SU-DHL-6 (cell line): ENCODE measurements at regions not wholly inside any gene's neighbourhood (a gene's known extent, or its start where the extent isn't known, plus 50 kb on each side); places are given as distances from the start of the nearest gene placed in this dataset.
"Not testable (repeated sequence)": the region's sequence is repeated elsewhere in the genome, so short reads cannot be mapped to it uniquely, and the experiment has no call there.

Source experiments
- H2AFZ ChIP-seq: fragments of 200-600 bp; sonication (generic); 2 replicates; pipeline ENCODE4 v1.6.1; 2014; ENCODE audit warnings: low read depth, mild to moderate bottlenecking, moderate library complexity, mixed read lengths, antibody characterized with exemption, low read length; ENCODE audit not compliant: severe bottlenecking
- H3F3A ChIP-seq: fragments of 200-600 bp; shearing (Covaris generic); 2 replicates; pipeline ENCODE4 v1.6.0; 2016; ENCODE audit warnings: antibody characterized with exemption, mild to moderate bottlenecking; ENCODE audit not compliant: insufficient read depth
- H3K27ac ChIP-seq: fragments of 200-600 bp; sonication (generic); 2 replicates; pipeline ENCODE4 v1.5.1; 2016; ENCODE audit warnings: low read depth, mild to moderate bottlenecking, low read length, moderate library complexity, mixed read lengths
- H3K27me3 ChIP-seq: fragments of 200-600 bp; sonication (generic), shearing (Covaris generic); 2 replicates; pipeline ENCODE4 v1.6.0; 2014; ENCODE audit warnings: mild to moderate bottlenecking, low read length
- H3K36me3 ChIP-seq: fragments of 200-600 bp; sonication (generic); 2 replicates; pipeline ENCODE4 v1.6.1; 2014; ENCODE audit warnings: mild to moderate bottlenecking, low read length, mixed read lengths
- H3K4me2 ChIP-seq: fragments of 300-600, 200-600 bp; shearing (Covaris generic), sonication (generic); 2 replicates; pipeline ENCODE4 v1.6.0; 2014; ENCODE audit warnings: low read length, low read depth, mild to moderate bottlenecking; ENCODE audit not compliant: poor library complexity, severe bottlenecking
- H3K4me3 ChIP-seq: fragments of 200-600 bp; sonication (generic); 2 replicates; pipeline ENCODE4 v1.5.1; 2014; ENCODE audit warnings: antibody characterized with exemption, low read length, mild to moderate bottlenecking, mixed read lengths; ENCODE audit not compliant: insufficient read depth, poor library complexity, severe bottlenecking
- H3K79me2 ChIP-seq: fragments of 200-600 bp; sonication (generic); 2 replicates; pipeline ENCODE4 v1.6.1; 2014; ENCODE audit warnings: mild to moderate bottlenecking, low read length, moderate library complexity; ENCODE audit not compliant: insufficient read depth
- H3K9ac ChIP-seq: fragments of 200-600 bp; sonication (generic); 2 replicates; pipeline ENCODE4 v1.7.0; 2014; ENCODE audit warnings: mild to moderate bottlenecking, low read length
- H3K9me2 ChIP-seq: fragments of 200-600 bp; sonication (generic); replicated peaks from 2 replicates; pipeline ENCODE4 v1.6.1; 2014; ENCODE audit warnings: low read length; ENCODE audit not compliant: insufficient read depth
- H3K9me3 ChIP-seq: fragments of 200-600 bp; sonication (generic); 2 replicates; pipeline ENCODE4 v1.6.1; 2014; ENCODE audit warnings: low read length, mixed read lengths; ENCODE audit not compliant: insufficient read depth
- H4K20me1 ChIP-seq: fragments of 200-600 bp; sonication (generic); 2 replicates; pipeline ENCODE4 v1.6.1; 2014; ENCODE audit warnings: low read depth, mild to moderate bottlenecking, antibody characterized with exemption, low read length, moderate library complexity, mixed read lengths
- EZH2phosphoT487 ChIP-seq: fragments of 200-600 bp; sonication (generic), shearing (Covaris generic); conservative IDR thresholded peaks from 2 replicates; pipeline ENCODE4 v1.6.1; 2018; ENCODE audit warnings: mild to moderate bottlenecking, antibody characterized with exemption, low read length, moderate library complexity, mixed read lengths
- TF ChIP-seq, protein P1 (sequence below): fragments of 200-600 bp; sonication (generic); IDR thresholded peaks from one replicate; pipeline ENCODE4 v1.5.1; 2017; ENCODE audit warnings: antibody characterized with exemption, mild to moderate bottlenecking, low read length, moderate library complexity; ENCODE audit not compliant: insufficient read depth, poor library complexity, severe bottlenecking

DNA sequence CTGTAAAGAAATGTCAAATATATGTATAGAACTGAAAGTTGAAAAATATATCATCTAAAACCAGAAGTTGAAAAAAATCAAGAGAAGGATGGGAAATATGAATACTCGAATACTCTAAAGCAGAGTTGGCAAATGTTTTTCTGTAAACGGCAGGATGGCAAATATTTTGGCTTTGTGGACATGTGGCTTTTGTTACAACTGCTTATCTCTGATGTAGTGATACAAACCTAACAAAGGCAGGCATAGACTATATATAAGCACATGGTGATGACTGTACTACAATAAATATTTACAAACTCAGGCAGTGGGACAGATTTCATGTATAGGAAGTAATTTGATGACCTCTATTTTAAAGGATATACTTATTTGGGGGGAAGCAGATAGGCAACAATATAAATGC is 224.6 kb upstream of the LRRTM4 start:
- peaks cover 3% of the 10 kb centered on the region; the same call in 1 of the 2 replicates for H3K9me3 ChIP-seq
- H4K20me1 ChIP-seq, result no peaks in the 10 kb centered on the region
- H3K4me2 ChIP-seq, result no peak overlapping the region
- no peak overlapping the region for H2AFZ ChIP-seq
- no peak overlapping the region for H3K4me3 ChIP-seq
- no peak overlapping the region for H3K9ac ChIP-seq
- no peaks in the 10 kb centered on the region for H3F3A ChIP-seq
- no peak for TF ChIP-seq EZH2phosphoT487
- TF ChIP-seq, protein P1, sequence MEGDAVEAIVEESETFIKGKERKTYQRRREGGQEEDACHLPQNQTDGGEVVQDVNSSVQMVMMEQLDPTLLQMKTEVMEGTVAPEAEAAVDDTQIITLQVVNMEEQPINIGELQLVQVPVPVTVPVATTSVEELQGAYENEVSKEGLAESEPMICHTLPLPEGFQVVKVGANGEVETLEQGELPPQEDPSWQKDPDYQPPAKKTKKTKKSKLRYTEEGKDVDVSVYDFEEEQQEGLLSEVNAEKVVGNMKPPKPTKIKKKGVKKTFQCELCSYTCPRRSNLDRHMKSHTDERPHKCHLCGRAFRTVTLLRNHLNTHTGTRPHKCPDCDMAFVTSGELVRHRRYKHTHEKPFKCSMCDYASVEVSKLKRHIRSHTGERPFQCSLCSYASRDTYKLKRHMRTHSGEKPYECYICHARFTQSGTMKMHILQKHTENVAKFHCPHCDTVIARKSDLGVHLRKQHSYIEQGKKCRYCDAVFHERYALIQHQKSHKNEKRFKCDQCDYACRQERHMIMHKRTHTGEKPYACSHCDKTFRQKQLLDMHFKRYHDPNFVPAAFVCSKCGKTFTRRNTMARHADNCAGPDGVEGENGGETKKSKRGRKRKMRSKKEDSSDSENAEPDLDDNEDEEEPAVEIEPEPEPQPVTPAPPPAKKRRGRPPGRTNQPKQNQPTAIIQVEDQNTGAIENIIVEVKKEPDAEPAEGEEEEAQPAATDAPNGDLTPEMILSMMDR, result no peak
- H3K79me2 ChIP-seq, result no peaks in the 10 kb centered on the region
- H3K36me3 ChIP-seq, result no peaks in the 10 kb centered on the region
- no peaks in the 10 kb centered on the region for H3K27me3 ChIP-seq
- H3K9me2 ChIP-seq, result no peaks in the 10 kb centered on the region
- H3K27ac ChIP-seq, result no peak overlapping the region

DNA sequence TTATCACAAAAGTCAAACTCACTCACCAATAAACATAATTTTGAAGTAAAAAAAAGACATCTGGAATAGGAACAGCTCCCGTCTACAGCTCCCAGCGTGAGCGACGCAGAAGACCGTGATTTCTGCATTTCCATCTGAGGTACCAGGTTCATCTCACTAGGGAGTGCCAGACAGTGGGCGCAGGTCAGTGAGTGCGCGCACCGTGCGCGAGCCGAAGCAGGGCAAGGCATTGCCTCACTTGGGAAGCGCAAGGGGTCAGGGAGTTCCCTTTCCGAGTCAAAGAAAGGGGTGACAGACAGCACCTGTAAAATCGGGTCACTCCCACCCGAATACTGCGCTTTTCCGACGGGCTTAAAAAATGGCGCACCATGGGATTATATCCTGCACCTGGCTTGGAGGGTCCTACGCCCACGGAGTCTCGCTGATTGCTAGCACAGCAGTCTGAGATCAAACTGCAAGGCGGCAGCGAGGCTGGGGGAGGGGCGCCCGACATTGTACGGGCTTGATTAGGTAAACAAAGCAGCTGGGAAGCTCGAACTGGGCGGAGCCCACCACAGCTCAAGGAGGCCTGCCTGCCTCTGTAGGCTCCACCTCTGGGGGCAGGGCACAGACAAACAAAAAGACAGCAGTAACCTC is 231.7 kb upstream of the LRRTM4 start:
- not testable (repeated sequence) for H3F3A ChIP-seq, H3K79me2 ChIP-seq, H2AFZ ChIP-seq, H3K4me3 ChIP-seq, H3K27me3 ChIP-seq, H3K4me2 ChIP-seq, H3K27ac ChIP-seq, H4K20me1 ChIP-seq, H3K9me2 ChIP-seq, H3K36me3 ChIP-seq, H3K9ac ChIP-seq, H3K9me3 ChIP-seq

DNA sequence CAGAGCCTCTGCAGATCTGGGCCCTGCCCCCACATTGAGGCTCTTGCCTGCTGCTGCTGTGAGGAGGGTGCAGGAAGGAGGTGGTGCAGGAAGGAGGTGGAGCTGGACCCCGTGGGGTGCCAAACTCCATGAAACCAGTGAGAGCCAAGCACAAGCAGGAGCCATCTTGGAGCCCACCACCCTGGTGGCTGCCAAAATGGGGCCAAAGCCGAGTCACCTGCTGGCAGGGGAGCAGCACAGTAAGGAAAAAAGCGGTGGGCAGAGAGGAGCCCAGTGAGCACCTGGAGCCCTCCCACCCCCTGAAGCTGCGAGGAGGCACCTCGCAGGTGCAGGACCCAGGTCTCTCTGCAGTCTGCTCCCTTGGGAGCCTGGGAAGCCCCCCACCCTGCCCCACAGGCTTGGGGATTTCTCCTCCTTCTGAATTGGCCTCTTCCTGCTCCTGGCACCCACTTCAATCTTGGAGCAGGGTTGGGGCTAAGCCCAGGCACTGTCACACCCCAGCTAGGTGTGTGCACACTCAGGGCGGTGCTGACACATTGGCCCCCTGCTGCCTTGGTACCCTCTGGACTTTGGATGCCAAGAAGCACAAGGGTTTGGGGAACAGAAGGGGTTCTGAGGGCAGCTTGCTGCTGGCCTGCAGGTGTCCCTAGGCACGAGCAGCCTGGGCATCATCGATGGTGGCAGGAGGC is 245.4 kb upstream of the LRRTM4 start:
- Histone ChIP-seq H3K27ac (no peak overlapping the region), H3K27me3 (no peaks in the 10 kb centered on the region), H3K9me2 (no peaks in the 10 kb centered on the region), H3K9ac (no peak overlapping the region), H2AFZ (no peak overlapping the region), H3K79me2 (no peaks in the 10 kb centered on the region), H3K9me3 (no peaks in the 10 kb centered on the region), H3K36me3 (no peaks in the 10 kb centered on the region), H4K20me1 (no peaks in the 10 kb centered on the region), H3K4me3 (no peak overlapping the region), H3K4me2 (no peak overlapping the region), H3F3A (no peaks in the 10 kb centered on the region)
- TF ChIP-seq EZH2phosphoT487, result no peak
- TF ChIP-seq, protein P1, result no peak

DNA sequence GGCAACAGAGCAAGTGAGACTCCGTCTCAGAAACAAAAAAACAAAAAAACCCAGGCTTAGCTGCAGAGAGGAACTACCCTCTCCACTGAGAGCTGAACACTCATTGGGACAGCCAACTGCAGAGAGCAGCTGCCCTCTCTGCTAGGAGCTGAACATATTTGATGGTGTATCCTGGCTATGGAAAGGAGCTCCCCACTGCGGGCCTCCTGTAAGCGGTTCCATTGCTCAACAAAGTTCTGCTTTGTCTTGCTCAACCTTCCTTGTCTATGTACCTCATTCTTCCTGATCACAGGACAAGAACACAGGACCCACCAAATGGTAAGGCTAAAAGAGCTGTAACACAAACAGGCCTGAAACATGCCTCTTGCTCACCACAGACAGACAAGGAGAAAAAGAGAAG is 246.3 kb upstream of the LRRTM4 start:
- H3K4me3 ChIP-seq, result no peak overlapping the region
- H3K27ac ChIP-seq, result no peak overlapping the region
- no peaks in the 10 kb centered on the region for H3K79me2 ChIP-seq
- no peaks in the 10 kb centered on the region for H4K20me1 ChIP-seq
- H3F3A ChIP-seq, result no peaks in the 10 kb centered on the region
- no peak overlapping the region for H2AFZ ChIP-seq
- no peak overlapping the region for H3K4me2 ChIP-seq
- no peaks in the 10 kb centered on the region for H3K9me3 ChIP-seq
- H3K9me2 ChIP-seq, result no peaks in the 10 kb centered on the region
- H3K36me3 ChIP-seq, result no peaks in the 10 kb centered on the region
- TF ChIP-seq, protein P1, result no peak
- TF ChIP-seq EZH2phosphoT487, result no peak
- H3K9ac ChIP-seq, result no peak overlapping the region
- no peaks in the 10 kb centered on the region for H3K27me3 ChIP-seq
